ENCODE measurements at regions not wholly inside any gene's neighbourhood (a gene's known extent, or its start where the extent isn't known, plus 50 kb on each side); places are given as distances from the start of the nearest gene placed in this dataset.

DNA sequence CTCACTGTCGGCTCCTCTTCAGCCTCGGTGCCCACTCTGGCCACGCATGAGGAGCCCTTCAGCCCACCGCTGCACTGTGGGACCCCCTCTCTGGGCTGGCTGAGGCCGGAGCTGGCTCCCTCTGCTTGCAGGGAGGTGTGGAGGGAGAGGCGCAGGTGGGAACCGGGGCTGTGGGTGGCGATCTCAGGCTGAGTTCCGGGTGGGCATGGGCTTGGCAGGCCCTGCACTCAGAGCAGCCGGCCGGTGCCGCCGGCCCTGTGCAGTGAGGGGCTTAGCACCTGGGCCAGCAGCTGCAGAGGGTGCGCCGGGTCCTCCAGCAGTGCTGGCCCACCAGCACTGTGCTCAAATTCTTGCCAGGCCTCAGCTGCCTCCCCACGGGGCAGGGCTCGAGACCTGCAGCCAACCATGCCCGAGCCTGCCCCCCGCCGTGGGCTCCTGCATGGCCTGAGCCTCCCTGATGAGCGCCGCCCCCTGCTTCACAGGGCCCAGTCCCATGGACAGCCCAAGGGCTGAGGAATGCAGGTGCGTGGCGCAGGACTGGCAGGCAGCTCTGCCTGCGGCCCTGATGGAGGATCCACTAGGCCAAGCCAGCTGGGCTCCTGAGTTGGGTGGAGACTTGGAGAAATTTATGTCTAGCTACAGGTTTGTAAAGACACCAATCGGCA is 899.1 kb downstream of the SI start:
- DNase-seq (ENCODE audit: low read depth): no peak
- TF ChIP-seq, protein P1, sequence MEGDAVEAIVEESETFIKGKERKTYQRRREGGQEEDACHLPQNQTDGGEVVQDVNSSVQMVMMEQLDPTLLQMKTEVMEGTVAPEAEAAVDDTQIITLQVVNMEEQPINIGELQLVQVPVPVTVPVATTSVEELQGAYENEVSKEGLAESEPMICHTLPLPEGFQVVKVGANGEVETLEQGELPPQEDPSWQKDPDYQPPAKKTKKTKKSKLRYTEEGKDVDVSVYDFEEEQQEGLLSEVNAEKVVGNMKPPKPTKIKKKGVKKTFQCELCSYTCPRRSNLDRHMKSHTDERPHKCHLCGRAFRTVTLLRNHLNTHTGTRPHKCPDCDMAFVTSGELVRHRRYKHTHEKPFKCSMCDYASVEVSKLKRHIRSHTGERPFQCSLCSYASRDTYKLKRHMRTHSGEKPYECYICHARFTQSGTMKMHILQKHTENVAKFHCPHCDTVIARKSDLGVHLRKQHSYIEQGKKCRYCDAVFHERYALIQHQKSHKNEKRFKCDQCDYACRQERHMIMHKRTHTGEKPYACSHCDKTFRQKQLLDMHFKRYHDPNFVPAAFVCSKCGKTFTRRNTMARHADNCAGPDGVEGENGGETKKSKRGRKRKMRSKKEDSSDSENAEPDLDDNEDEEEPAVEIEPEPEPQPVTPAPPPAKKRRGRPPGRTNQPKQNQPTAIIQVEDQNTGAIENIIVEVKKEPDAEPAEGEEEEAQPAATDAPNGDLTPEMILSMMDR (IDR thresholded peaks at IDR 0.05; ENCODE audit: control insufficient read depth, insufficient read depth, low read depth, low read length, missing control alignments): no peak
- no peak overlapping the region for H3K4me3 ChIP-seq (ENCODE audit: control insufficient read depth, low read depth, low read length)

DNA sequence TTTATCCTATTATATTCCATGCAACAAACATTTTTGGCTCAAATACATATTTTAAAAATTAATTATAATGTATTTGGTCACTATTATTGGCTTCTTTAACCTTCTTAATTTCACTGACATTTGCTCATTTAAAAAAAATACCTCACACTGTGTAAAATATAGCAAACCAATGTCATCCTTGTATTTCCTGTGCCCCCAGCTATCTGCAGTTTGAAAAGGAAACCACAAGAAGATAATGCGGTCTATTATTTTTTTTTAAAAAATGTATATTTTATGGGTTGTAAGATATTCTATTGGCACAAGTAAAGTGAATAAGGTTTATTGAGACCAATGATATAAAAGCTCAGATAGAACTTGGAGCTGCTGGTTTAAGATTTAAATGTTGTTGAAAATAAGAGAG is 904.2 kb downstream of the SI start:
- DNase-seq (ENCODE audit: low read depth): no peak
- H3K4me3 ChIP-seq (ENCODE audit: control insufficient read depth, low read depth, low read length): no peak overlapping the region
- TF ChIP-seq, protein P1 (IDR thresholded peaks at IDR 0.05; ENCODE audit: control insufficient read depth, insufficient read depth, low read depth, low read length, missing control alignments): no peak

DNA sequence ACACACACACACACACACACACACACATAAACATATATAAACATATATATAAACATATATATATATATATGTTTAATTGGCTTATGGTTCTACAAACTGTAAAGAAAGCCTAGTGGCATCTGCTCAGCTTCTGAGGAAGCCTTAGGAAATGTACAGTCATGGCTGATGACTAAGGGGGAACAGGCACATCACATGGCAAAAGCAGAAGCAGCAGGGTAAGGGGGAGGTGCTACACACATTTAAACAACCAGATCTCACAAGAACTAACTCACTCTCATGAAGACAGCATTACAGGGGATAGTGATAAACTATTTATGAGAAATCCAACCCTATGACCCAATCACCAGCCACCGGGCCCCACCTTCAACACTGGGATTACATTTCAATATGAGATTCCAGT is 922.9 kb downstream of the SI start:
- TF ChIP-seq, protein P1 (IDR thresholded peaks at IDR 0.05; ENCODE audit: control insufficient read depth, insufficient read depth, low read depth, low read length, missing control alignments): no peak
- H3K4me3 ChIP-seq (ENCODE audit: control insufficient read depth, low read depth, low read length): no peak overlapping the region
- no peak for DNase-seq (ENCODE audit: low read depth)

DNA sequence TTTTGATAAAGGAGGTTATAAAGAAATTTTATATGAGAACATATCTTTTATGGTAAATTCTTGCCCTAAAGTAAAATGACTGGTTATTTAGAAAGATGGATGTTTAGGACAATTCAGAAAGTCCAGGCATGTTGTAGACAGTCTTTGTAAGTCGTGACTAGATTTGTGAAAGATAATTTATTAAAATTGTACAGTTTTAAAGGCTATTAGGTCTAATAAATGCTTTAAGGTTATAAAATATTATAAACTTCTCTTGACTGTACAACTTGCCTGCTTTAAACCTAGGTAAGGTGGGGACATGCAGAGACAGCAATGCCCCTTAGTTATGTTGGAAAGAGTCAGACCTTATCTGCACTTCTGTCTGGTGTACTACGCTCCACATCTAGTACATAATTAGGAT is 933.5 kb downstream of the SI start:
- no peak for DNase-seq (ENCODE audit: low read depth)
- TF ChIP-seq, protein P1 (IDR thresholded peaks at IDR 0.05; ENCODE audit: control insufficient read depth, insufficient read depth, low read depth, low read length, missing control alignments): no peak
- H3K4me3 ChIP-seq (ENCODE audit: control insufficient read depth, low read depth, low read length): no peak overlapping the region

DNA sequence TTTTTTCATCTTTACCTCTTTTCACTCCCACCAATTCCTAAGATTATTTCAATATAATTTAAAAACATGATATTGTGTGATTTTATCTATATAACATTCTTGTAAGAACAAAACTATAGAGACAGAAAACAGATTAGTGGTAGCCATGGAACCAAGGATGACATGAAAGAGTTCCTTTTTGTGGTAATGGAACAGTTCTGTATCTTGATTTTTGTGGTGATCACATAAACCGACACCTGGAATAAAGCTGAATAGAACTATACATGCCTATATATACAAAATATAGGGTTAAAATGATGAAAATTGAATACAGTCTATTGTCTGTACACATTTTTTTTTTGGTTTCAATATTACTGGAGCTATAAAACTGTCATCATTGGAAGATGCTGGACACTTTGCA is 945.4 kb downstream of the SI start:
- DNase-seq (ENCODE audit: low read depth): no peak
- no peak overlapping the region for H3K4me3 ChIP-seq (ENCODE audit: control insufficient read depth, low read depth, low read length)
- TF ChIP-seq, protein P1 (IDR thresholded peaks at IDR 0.05; ENCODE audit: control insufficient read depth, insufficient read depth, low read depth, low read length, missing control alignments): no peak

DNA sequence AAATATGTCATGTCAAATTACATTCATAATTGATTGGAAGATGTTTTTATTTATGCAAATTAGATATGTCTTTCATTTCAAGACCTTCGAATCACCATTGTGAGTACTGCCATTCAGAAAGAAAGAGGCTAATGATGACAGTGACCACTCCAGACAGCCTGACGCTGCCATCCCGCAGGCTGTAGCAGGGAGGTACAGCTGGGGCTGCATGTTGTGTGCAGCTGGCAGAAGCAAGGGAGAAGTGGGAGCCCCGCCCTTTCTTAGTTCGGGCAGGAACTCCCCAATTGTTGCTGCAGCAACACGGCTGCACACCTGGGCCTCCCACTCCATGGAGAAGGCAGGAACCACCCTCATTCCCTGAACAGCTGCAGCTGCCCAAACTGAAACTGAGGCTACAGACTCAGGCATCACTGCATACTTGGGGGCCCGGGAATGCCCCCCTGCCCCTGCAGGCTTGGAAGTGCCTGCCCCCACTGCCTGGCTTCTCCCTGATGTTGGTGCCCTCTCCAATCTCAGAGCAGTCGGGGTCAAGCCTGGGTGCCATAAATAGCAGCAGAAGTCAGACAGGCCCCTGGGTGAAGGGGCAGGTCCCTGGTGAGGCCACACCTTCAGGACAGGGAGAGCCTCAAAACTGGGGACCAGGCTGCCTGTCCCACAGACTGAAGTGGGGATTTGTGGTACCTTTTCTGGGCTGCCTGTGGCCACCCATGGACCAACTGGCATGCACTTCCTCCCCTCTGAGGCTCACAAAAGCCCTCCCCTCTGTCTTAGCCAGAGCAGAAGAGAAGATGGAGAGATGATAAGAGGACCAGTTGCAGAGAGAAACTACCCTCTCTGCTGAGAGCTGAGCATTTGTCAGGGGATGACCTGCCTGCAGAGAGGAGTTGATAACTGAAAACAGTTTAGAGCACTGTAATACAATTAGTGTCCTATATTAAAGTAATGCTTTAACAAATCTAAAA is 964.6 kb downstream of the SI start:
- TF ChIP-seq, protein P1 (IDR thresholded peaks at IDR 0.05; ENCODE audit: control insufficient read depth, insufficient read depth, low read depth, low read length, missing control alignments): no peak
- no peak overlapping the region for H3K4me3 ChIP-seq (ENCODE audit: control insufficient read depth, low read depth, low read length)
- no peak for DNase-seq (ENCODE audit: low read depth)
